ENCODE measurements at regions not wholly inside any gene's neighbourhood (a gene's known extent, or its start where the extent isn't known, plus 50 kb on each side); places are given as distances from the start of the nearest gene placed in this dataset.

DNA sequence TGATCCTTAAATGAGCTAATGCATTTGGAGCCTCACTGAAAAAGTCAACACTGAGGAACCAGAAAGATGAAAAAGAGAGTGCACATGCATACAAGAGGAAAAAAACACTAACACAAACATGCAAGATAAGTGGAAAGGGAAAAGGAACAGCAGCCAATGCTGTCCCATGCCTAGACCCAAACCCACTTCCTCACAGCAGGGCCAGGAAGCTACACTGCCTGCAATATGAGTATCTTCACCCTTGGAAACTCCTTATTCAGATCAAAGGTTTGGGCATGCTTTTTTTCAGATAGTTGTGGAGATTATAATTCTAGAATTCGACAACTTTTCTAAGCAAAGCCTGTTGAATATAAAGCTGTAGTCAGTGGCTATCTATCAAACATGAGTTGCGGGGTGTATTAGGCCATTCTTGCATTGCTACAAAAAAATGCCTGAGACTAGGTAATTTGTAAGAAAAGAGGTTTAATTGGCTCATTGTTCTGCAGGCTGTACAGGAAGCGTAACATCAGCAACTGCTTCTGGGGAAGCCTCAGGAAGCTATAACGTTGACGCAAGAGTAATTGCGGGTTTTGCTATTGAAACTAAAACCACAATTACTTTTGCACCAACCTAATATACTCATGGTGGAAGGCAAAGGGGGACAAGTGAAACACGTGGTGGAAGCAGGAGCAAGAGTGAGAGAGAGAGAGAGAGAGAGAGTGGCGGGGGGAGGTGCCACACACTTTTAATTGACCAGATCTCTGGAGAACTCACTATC is 138.2 kb downstream of the MBD2 start:
- no peak overlapping the region for H3K4me3 ChIP-seq (ENCODE audit: low read depth, poor library complexity, severe bottlenecking)
- DNase-seq (ENCODE audit: low spot score in 2 of 2) = no peak
- intact Hi-C loops (cut with DNase I; ENCODE audit: low total_unique reads) = no loop called here
- no peak for TF ChIP-seq POLR2A (IDR thresholded peaks at IDR 0.05)
- TF ChIP-seq, protein P1, sequence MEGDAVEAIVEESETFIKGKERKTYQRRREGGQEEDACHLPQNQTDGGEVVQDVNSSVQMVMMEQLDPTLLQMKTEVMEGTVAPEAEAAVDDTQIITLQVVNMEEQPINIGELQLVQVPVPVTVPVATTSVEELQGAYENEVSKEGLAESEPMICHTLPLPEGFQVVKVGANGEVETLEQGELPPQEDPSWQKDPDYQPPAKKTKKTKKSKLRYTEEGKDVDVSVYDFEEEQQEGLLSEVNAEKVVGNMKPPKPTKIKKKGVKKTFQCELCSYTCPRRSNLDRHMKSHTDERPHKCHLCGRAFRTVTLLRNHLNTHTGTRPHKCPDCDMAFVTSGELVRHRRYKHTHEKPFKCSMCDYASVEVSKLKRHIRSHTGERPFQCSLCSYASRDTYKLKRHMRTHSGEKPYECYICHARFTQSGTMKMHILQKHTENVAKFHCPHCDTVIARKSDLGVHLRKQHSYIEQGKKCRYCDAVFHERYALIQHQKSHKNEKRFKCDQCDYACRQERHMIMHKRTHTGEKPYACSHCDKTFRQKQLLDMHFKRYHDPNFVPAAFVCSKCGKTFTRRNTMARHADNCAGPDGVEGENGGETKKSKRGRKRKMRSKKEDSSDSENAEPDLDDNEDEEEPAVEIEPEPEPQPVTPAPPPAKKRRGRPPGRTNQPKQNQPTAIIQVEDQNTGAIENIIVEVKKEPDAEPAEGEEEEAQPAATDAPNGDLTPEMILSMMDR (IDR thresholded peaks at IDR 0.05) = no peak
- 70 to 77% methylated on average over 8 of the region's 8 CpGs for WGBS, 2 donors

DNA sequence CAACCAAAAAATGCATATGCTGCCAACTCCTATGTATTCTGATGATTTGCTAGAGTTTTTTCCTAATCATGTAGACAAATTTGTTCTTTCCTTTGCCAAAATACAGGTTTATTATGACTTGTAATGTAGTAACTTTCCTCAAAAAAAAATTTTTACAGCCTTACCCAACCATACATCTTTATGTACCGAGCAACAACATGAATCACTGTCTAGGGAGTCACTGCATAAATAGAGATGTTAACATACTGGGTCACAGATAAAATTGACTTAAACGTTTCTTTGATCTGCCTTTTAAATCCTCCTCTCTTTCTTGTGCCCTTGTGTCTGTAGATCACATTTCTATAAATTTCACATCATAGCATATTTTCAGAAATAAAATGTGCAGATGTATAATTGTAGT is 143.6 kb downstream of the MBD2 start:
- 52 to 64% methylated on average over 2 of the region's 2 CpGs for WGBS, 2 donors
- TF ChIP-seq POLR2A (IDR thresholded peaks at IDR 0.05) = no peak
- TF ChIP-seq, protein P1 (IDR thresholded peaks at IDR 0.05) = no peak
- DNase-seq (ENCODE audit: low spot score in 2 of 2) = no peak
- intact Hi-C loops (cut with DNase I; ENCODE audit: low total_unique reads) = no loop called here
- H3K4me3 ChIP-seq (ENCODE audit: low read depth, poor library complexity, severe bottlenecking) = no peak overlapping the region

DNA sequence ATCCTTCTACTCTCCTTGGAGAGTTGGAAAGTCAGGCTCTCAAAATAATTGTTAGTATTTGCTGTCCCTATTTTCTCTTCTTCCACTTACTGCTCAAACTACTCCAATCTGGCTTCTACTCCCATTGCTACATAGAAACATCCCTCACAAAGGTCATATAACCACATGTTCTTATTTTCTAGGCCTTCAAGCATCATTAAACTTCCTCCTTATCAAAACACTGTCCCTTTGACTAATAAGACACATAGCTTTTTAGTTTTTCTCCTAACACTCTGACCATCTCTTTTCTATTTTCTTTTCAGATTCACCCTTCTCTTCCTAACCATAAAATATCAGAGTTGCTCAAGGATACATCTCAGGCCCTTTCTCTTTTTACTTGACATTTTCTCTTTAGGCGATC is 148.3 kb downstream of the MBD2 start:
- TF ChIP-seq POLR2A (IDR thresholded peaks at IDR 0.05) = no peak
- TF ChIP-seq, protein P1 (IDR thresholded peaks at IDR 0.05) = no peak
- H3K4me3 ChIP-seq (ENCODE audit: low read depth, poor library complexity, severe bottlenecking) = no peak overlapping the region
- intact Hi-C loops (cut with DNase I; ENCODE audit: low total_unique reads) = no loop called here
- no peak for DNase-seq (ENCODE audit: low spot score in 2 of 2)
- WGBS, 2 donors = 75 to 85% methylated on average over 1 of the region's 1 CpG

DNA sequence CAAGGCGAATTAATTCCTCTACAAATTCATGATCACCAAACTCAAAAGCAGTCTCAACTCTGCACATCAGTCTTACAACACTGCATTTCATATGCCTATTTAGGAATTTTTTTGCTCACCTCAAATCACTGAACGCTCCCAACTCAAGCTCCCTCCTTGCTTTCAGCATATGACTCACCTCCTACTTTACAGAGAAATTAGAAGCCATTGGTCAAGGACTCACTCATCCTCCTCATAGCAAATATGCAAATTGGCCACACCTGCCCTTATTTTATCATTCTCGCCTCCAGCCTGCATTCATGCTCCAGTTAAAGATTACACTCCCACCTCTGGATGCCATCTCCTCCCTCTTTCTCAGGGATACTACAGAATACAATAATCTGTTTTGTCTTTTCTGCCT is 148.8 kb downstream of the MBD2 start:
- intact Hi-C loops (cut with DNase I; ENCODE audit: low total_unique reads) = no loop called here
- 79 to 81% methylated on average over 3 of the region's 3 CpGs for WGBS, 2 donors
- TF ChIP-seq, protein P1 (IDR thresholded peaks at IDR 0.05) = no peak
- TF ChIP-seq POLR2A (IDR thresholded peaks at IDR 0.05) = no peak

DNA sequence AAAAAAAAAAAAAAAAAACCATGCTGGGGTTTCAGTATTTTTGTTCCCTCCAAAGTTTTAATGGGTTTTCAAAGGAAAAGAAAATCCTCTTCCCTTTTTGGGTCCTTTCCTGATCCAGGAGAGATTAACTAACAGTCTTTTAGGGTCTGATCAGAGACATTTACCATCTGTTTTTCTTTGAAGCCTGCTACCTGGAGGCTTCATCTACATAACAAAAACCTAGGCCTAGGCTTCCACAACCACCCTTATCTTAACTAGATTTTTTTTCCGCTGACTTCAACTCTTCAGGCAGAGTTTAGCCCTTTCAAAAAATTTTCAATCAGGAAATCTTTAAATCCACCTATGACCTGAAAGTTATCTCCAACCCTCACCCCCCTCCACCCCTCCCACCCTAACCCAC is 154.7 kb downstream of the MBD2 start:
- TF ChIP-seq, protein P1 (IDR thresholded peaks at IDR 0.05) = no peak
- TF ChIP-seq POLR2A (IDR thresholded peaks at IDR 0.05) = no peak
- intact Hi-C loops (cut with DNase I; ENCODE audit: low total_unique reads) = no loop called here
- DNase-seq (ENCODE audit: low spot score in 2 of 2) = no peak

More for the DNA sequence above, 148.8 kb downstream of the MBD2 start:
- DNase-seq (ENCODE audit: low spot score in 2 of 2) = no peak
- H3K4me3 ChIP-seq (ENCODE audit: low read depth, poor library complexity, severe bottlenecking) = no peak overlapping the region

More for the DNA sequence above, 154.7 kb downstream of the MBD2 start:
- H3K4me3 ChIP-seq (ENCODE audit: low read depth, poor library complexity, severe bottlenecking) = no peak overlapping the region
- 56 to 97% methylated on average over 1 of the region's 1 CpG for WGBS, 2 donors

Measured in lower leg skin (tissue), 4 donors.